AG10803 (cell line): ENCODE measurements at regions not wholly inside any gene's neighbourhood (a gene's known extent, or its start where the extent isn't known, plus 50 kb on each side); places are given as distances from the start of the nearest gene placed in this dataset.

ENCODE experiments used
- DNase-seq: peaks from one replicate; pipeline ENCODE4 v3.0.0; 2010; ENCODE audit warnings: low read depth
- H3K4me3 ChIP-seq: 2 replicates; pipeline ENCODE4 v1.5.1; 2011; ENCODE audit warnings: mild to moderate bottlenecking, low read length, control low read depth
- CTCF ChIP-seq: conservative IDR thresholded peaks from 2 replicates; pipeline ENCODE4 v1.5.1; 2011; ENCODE audit warnings: mild to moderate bottlenecking, low read length, control low read depth, inconsistent platforms

GRCh38 chr20:48226642-48227041, 441.4 kb upstream of the SULF2 start:
- H3K4me3 ChIP-seq = no peak overlapping the region
- TF ChIP-seq CTCF = no peak
- DNase-seq = no peak

DNA sequence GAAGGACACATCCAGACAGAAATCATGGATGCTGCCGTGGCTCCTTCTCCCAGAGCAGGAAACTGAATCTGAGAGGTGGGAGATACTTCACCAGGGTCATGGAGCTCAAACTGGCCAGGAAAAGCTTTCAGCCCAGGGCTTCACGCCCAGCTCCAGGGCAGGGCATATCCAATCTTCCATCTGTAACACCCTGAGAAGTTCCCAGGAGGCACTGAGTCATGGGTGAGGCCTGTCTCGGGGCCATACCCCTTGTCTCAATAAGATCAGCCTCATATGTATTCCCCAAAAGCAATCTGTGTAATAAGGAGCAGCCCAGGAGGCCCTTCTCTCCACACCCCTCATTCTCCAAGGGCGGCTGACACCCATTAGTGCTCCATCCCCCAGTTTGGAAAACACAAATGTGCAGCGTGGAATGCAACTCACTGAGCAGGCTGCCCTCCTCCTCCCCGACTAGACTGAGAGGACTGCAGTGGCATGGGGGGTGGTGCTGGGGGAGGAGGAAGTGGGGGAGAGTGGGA, 439.3 kb upstream of the SULF2 start:
- TF ChIP-seq CTCF = no peak
- DNase-seq = no peak
- H3K4me3 ChIP-seq = no peak overlapping the region

DNA sequence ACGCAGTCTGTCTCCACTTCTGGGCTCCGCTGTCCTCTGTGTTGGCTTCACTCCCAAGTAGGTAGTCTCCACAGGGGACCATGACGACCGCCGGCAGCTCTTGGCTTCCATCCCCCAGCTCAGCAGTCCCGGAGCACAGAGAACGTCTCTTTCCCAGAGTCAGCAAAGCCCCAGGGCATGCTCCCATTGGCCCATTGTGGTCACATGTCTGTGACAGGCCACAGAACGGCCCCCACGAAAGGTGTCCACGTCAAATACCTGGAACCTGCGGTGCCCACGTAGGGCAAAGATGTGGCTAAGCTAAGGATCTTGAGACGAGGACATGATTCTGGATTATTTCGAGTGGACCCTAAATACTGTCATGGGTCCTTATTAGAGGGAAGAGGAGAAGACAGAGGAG, 438.4 kb upstream of the SULF2 start:
- no peak for DNase-seq
- H3K4me3 ChIP-seq = no peak overlapping the region
- TF ChIP-seq CTCF = no peak

DNA sequence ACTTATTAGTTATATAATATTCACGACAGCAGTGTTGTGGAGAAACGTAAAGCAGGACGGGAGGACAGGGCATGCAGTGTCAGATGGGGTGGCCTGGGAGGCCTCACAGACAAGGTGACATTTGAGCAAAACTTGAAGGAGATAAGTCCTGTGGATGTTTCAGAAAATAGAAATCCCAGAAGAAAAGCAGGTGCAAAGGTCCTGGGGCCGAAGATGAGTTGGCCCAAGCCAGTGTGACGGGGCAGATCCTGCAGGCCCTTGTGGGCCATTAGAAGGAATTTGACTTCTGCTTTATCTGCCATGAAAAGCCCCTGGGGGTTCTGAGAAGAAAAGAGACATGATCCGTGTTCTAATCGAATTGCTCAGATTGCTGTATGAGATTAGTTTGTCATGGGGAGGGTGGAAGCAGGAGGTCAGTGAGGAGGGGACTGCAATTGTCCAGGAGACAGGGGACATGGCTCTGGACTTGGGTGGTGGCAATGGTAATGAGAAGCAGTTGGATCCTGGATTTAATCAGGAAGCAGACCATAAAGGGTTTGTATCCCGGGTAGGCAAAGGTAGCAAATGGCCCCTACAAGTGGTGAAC, 437.4 kb upstream of the SULF2 start:
- TF ChIP-seq CTCF = no peak
- no peak overlapping the region for H3K4me3 ChIP-seq
- DNase-seq = no peak

GRCh38 chr20:48220033-48220633, 434.9 kb upstream of the SULF2 start:
- no peak for DNase-seq
- no peak for TF ChIP-seq CTCF
- no peak overlapping the region for H3K4me3 ChIP-seq

DNA sequence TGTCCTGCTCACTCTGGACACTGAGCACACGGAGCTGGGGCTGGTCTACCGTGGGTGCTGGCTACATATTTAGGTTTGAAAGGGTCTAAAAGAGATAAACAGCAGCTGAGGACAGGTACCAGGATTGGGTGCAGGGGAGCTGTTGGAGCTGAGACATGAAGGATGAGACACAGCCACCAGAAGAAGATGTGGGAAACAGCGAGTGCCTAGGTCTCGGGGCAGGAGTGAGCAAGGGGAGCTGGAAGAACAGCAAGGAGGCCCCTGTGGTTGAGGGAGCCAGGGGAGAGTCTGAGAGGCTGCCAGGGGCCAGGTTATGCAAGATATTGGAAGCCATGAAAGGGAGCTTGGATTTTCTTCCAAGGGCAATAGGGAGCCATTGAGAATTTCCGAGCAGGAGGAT, 434.0 kb upstream of the SULF2 start:
- no peak for DNase-seq
- no peak overlapping the region for H3K4me3 ChIP-seq
- TF ChIP-seq CTCF = no peak

GRCh38 chr20:48217190-48217589, 431.9 kb upstream of the SULF2 start:
- no peak for DNase-seq
- no peak overlapping the region for H3K4me3 ChIP-seq
- no peak for TF ChIP-seq CTCF
